ENCODE measurements at regions not wholly inside any gene's neighbourhood (a gene's known extent, or its start where the extent isn't known, plus 50 kb on each side); places are given as distances from the start of the nearest gene placed in this dataset.

DNA sequence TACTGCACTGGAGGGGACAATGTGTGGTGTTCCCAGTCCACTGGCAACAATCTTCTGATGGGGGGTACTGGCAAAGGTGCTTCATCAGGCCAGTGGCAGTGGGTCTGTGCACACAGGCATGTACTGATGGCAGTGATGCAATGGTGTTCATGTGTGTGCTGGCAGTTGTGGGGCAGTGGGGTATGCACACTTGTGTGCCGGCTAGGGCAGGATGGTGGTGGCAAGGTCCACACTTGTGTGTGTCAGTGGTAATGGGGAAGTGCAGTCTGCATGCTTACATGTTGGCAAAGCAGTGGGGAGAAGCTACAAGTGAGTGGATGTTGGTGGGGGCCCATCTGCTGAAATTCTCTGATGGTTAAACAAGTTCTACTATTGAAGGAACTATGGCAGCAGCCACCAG lies 504.6 kb upstream of the ZNF462 start:
- DNase-seq = no peak

GRCh38 chr9:106376689-106377088 lies 486.3 kb upstream of the ZNF462 start:
- DNase-seq = no peak

GRCh38 chr9:106383072-106383471 lies 479.9 kb upstream of the ZNF462 start:
- no peak for DNase-seq

- DNase-seq = no peak
Measured at GRCh38 chr9:106387965-106388364, 475.0 kb upstream of the ZNF462 start.

DNA sequence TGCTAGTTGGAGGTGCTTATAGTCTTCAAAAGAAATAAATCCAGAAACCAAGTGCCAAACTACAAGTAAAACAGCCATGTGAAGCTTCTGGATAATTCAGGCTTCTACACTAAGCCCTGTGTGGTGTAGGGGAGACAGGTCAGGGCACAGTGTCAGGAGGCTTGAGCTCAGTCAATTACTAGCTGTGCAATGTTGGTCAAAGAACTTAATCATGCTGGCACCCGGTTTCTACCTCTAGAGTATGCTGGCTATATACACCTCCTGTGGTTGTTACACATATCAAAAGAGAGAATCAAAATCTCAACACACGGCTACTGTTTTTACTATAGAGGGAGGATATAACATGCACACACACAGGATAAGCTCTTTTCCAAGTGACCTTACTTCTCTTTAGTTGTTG lies 469.7 kb upstream of the ZNF462 start:
- DNase-seq = no peak

DNA sequence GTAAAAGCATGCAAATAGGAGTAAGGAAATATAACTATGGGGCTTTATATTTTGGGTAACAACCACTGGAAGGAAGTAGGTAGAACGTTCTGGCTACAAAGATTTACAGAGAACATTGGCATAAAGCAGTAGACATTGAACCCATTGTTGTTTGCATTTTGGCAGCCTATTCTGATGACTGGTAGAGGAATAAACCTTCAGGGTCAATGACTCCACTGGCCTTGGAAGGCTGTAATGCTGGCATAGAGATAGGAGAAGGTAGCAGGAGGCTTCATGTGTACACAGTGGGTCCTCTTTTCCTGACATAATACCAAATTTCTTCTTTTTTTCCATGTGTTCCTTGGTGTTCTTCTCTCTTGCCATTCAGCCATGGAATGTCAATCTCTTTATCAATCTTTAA lies 462.8 kb upstream of the ZNF462 start:
- no peak for DNase-seq

- DNase-seq = no peak
Measured at GRCh38 chr9:106400950-106401349, 462.0 kb upstream of the ZNF462 start.

DNA sequence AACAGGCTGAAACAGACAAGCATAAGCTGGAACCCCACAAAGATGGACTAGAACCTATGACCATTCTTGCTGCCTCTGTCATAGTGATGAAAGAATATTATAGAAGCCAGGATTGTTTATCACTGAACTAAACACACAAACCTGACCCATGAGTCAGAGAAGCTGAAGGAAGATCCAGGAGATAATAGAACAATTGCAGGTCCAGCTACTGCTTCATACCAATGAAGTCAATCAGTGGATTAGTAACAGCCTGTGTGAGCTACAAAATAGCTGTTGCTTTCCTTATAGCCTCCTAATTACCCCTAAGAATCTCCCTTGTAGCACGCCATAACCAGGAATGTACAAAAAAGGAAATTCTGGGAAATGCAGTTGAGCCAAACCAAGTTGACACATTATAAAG lies 459.9 kb upstream of the ZNF462 start:
- no peak for DNase-seq

GRCh38 chr9:106404137-106404536 lies 458.8 kb upstream of the ZNF462 start:
- no peak for DNase-seq

DNA sequence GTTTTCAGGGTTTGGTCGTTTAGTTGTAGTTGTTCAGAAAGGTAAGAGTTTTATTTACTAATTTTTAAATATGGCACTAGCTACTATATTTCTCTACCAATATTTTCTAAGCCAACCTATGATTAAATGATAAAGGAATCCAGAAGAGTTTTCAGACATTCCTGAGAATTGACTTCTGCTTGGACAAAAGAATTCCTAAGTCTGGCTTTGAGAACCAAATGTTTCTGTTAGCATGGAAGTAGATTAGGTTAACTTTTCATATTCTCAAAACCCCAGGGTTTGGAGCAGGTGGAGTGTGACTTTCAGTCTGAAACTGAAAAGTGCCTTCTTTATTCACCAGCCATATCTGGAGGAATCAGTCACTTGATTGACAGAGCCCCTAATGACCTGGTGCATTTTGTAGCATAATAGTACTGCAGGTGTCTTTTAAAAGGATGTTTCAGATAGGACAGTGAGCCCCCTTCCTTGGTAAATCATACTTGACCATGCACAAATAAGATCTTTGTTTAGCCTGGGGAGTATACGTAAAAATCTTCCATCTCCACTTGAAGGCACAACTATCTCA lies 457.0 kb upstream of the ZNF462 start:
- no peak for DNase-seq

- no peak for DNase-seq
Measured at GRCh38 chr9:106414042-106414441, 448.9 kb upstream of the ZNF462 start.

- DNase-seq = no peak
Measured at GRCh38 chr9:106417685-106418084, 445.3 kb upstream of the ZNF462 start.

GRCh38 chr9:106419829-106420228 lies 443.1 kb upstream of the ZNF462 start:
- no peak for DNase-seq

- DNase-seq = no peak
Measured at GRCh38 chr9:106420511-106420944, 442.4 kb upstream of the ZNF462 start.

GRCh38 chr9:106421772-106422171 lies 441.2 kb upstream of the ZNF462 start:
- no peak for DNase-seq

DNA sequence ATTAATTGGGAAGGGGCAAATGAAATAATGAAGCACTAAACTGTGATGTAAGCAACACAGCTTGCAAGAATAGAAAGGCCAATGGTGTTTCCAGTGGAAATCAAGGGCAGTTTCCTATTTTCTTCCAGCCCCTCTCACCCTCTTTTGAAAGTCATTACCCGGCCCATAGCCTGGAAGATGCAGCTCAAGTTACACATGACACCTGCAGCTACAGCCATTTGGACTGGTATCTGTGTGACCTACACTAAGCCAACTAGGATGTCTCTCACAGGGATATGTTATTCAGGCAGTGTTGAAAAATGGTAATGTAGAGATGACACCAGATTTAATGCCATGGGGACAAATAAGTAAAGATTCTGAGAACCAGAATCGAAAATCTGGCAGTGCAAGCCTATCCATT lies 439.4 kb upstream of the ZNF462 start:
- no peak for DNase-seq

DNA sequence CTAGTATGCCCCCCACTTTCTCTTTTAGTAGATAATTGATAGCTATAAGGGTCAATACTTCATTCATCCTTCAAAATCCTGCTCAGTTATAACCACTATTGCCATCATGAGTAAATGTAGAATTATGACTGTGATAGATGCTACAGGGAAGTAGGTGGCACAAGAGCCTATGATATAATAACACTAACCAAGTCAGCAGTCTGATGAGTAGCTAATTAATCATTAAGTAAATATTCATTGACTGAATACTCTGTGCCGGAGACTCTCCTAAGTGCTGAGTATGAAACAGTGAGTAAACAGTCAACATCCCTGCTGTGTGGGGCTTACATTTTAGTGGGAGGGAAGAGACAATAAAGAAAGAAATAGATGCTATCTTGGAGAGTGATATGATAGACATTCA lies 430.3 kb upstream of the ZNF462 start:
- DNase-seq = no peak

DNA sequence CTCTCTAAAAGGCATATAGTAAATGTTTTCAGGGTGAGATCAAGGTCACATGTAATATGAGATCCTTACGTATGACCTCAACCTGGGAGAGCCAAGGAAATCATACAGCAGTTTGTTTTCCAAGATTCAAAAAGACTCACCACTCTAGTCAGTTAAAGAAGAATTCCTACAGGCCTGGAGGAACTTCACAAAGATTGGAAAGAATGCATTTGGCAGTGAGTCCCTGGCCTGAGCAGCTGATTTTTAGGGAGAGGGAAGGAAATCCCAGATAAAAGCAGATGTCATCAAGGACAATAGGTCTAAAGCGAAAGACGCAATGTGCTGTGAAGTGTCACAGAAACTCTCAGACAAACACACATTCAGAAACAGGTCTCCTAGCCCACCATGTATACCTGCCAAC lies 424.0 kb upstream of the ZNF462 start:
- DNase-seq = no peak

DNA sequence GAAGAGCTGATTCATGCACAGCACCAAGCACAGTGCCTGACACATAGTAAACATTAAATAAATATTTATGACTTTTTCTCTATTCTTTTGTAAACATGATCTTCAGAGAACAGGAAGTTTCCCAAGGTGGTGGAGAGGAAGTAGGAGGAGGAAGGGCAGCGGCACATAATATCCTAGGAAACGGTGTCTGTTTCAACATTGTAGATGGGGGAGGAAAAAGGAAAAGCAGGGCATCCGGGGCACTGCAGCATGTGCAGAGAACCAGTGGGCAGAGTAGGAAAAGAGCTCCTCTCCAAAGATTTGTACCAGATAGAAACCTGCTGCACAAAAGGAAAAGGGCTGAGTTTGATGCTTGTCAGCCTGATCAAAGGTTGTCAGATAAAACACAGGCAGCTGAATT lies 421.7 kb upstream of the ZNF462 start:
- no peak for DNase-seq

DNA sequence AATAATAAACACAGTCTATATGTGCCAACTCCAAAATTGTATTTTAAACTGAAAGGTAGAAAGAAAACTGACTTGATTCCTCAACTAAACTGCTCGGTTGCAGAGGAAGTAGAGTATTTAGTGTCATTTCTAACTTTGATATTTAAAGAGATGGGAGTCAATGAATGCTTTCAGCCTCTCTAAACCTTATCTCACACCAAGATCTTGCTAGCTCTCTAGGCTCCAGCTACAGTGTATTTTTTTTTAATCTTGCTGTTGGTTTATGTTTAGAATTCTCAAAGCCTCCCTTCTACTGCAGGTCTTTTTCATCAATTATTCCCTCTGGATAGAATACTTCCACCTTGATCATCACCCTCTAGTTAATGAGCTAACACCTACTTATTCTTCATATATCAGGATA lies 419.4 kb upstream of the ZNF462 start:
- DNase-seq = no peak

GRCh38 chr9:106445107-106445506 lies 417.9 kb upstream of the ZNF462 start:
- no peak for DNase-seq

- no peak for DNase-seq
Measured at GRCh38 chr9:106449336-106449927, 413.5 kb upstream of the ZNF462 start.

DNA sequence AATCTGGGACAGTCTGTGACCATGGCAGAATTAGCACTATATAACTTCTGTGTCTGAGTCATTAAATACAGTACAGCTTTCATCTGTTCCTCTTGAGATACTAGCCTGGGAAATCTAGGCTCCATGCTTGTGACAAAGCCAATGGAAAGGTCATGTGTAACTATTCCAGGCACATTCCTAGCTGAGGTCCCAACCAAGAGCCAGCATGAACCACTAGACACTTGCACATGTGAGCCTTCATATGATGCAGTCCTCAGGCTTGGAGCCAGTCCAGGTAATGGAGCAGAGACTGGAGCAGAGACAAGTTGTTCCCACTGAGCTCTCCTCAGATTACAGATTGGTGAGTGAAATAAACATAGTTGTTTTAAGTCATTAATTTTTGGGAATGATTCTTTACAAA lies 412.4 kb upstream of the ZNF462 start:
- DNase-seq = no peak

GRCh38 chr9:106451223-106451622 lies 411.7 kb upstream of the ZNF462 start:
- DNase-seq = no peak

DNA sequence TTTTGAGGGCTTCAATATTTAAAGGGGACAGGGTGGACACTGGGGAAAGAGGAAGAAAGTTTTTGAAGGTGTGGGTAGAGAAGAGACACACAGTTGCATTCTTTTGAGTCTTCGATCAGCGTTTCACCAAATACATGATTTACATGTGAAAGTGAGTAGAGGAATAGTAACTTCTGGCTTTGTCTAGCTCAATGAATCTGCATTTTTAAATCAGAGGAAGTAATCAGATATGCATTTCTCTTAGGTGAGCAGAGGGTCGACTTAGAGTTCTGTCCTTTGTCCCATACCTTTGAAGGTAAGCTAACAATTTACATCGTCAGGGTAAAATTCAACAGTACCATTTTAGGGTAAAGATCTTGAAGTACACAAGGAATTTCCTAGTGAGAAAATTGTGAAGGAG lies 406.4 kb upstream of the ZNF462 start:
- no peak for DNase-seq
